ENCODE measurements at regions not wholly inside any gene's neighbourhood (a gene's known extent, or its start where the extent isn't known, plus 50 kb on each side); places are given as distances from the start of the nearest gene placed in this dataset.

DNA sequence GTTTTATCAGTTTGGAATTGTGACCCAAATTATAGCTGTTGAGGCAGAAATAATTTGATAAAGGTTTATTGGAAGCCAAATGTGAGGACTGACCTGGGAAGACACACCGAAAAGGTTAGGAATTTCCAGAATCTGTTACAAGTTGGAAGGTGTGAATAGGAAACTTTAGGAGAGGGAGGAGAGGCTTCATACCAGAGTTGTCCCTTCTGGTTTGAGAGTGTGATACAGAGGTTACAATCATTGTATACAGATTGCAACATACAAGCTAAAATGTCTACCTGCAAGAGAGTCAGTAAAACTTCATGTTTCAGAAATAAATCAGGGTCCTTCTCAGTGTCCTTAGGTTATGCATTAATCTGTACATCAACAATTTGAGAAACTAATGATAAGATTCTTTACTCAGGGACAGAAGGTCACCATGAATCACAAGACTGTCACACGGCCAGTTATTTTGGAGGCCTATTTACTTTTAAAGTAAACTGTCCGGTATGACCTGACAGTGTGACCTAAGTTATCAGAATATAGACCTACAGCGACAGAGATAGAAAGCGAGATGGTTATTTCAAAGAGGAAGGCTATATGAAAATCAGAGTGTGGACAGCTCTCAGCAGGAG, 204.9 kb upstream of the CTNND2 start:
- TF ChIP-seq, protein P1, sequence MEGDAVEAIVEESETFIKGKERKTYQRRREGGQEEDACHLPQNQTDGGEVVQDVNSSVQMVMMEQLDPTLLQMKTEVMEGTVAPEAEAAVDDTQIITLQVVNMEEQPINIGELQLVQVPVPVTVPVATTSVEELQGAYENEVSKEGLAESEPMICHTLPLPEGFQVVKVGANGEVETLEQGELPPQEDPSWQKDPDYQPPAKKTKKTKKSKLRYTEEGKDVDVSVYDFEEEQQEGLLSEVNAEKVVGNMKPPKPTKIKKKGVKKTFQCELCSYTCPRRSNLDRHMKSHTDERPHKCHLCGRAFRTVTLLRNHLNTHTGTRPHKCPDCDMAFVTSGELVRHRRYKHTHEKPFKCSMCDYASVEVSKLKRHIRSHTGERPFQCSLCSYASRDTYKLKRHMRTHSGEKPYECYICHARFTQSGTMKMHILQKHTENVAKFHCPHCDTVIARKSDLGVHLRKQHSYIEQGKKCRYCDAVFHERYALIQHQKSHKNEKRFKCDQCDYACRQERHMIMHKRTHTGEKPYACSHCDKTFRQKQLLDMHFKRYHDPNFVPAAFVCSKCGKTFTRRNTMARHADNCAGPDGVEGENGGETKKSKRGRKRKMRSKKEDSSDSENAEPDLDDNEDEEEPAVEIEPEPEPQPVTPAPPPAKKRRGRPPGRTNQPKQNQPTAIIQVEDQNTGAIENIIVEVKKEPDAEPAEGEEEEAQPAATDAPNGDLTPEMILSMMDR (IDR thresholded peaks at IDR 0.05): no peak
- TF ChIP-seq POLR2A (IDR thresholded peaks at IDR 0.05; ENCODE audit: low read depth) (no peak), EP300 (IDR thresholded peaks at IDR 0.05) (no peak)

Measured in esophagus muscularis mucosa (tissue), 4 donors.